T-helper 2 cell (primary cell): ENCODE measurements at regions not wholly inside any gene's neighbourhood (a gene's known extent, or its start where the extent isn't known, plus 50 kb on each side); places are given as distances from the start of the nearest gene placed in this dataset.
"Not testable (repeated sequence)": the region's sequence is repeated elsewhere in the genome, so short reads cannot be mapped to it uniquely, and the experiment has no call there.

Experiments used
- DNase-seq, 5 experiments: peaks; one replicate each; pipeline versions ENCODE4 v3.0.0 to v3.0.0-alpha.2; 2012 to 2022

DNA sequence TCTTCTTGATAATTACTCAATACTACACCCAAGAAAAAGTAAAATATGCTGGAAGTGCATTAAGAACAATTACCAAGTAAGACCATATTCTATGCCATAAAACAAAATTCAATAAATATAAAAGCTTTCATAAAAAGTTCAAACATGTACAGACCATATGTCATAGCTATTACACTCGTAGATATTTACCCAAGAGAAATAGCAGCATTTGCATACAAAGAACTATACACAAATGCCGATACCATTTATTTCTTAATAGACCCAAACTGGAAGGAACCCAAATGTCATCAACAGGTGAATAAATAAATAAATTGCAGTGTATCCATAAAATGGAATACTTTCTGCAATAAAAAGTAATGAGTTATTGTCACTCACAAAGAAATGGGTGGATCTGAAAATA lies 78.3 kb upstream of the SLC16A7 start:
- DNase-seq, result no peak

DNA sequence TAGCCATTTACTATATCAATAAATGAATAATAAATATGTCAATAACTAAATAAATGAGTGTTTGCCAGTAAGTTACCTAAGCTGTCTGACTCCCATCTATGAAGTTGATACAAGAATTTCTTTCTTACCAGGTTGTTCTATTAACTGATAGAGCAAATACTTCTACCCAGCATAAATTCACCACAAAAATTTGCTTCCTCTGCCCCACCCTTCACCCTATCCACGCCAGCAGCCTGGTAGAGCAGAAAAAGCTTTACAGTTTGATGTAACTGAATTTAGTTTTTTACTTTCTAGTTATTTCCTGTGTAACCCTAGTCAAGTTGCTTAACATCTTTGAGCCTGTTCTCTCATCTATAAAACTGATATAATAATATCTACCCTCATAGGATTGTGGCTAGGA lies 94.9 kb upstream of the SLC16A7 start:
- peak in 1 of 5 experiments; percentile 8 for DNase-seq

DNA sequence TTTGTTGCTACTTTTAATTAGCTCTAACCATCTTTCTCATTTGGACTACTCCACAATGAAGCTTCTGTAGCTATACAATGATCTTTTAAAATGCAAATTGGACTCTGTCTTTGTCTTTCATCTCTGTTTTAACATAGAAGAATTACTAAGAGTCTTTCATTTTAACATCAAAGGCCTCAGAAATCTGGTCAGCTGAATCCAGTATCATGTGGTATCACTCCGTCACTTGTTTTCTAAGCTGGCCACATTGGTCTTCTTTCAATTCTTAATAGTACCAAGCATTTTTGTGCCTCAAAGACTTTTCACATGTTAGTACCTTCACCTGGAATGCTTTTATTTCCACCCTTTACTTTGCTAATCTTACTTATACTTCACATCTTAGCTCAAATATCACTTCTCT lies 95.5 kb upstream of the SLC16A7 start:
- no peak for DNase-seq

DNA sequence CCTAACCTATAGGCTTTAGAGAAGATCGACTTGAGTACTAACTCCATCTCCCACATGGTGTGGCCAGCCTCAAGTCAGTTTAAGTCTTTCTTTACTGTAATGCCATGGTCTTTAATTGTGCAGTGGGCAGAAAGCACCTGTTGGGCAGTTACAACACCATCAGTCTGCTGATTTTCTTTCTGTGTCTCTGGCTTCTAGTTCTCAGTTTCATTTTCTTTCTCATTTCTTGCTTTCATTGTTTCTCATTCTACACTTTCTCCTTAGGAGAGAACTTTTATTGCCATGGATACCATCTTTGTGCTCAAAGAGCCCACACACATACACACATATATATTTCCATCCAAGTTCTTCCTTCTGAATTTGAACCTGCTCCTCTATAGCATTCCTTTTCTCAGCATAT lies 96.1 kb upstream of the SLC16A7 start:
- DNase-seq, result peak in 1 of 5 experiments; percentile 4

- no peak for DNase-seq
Observed at GRCh38 chr12:59494617-59495016, 101.2 kb upstream of the SLC16A7 start.

GRCh38 chr12:59491877-59492276 lies 104.0 kb upstream of the SLC16A7 start:
- DNase-seq, result no peak

DNA sequence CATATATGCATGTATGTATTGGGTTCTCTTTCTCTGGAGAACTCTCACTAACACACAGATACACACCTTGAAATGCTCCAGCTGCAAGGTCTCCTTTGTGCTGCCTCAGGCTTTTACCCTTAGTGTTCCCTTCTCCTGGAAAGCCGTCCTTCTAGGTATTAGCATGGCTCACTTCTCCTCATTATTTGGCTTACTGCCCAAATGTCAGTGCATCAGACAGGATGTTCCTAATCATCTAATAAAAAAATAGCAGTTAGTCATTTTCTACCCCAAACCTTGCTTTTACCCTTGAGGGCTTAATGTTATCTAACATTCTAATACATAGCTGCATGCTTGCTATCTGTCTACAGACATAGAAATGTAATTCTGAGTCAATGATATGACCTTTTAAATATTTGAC lies 109.0 kb upstream of the SLC16A7 start:
- DNase-seq, result no peak

DNA sequence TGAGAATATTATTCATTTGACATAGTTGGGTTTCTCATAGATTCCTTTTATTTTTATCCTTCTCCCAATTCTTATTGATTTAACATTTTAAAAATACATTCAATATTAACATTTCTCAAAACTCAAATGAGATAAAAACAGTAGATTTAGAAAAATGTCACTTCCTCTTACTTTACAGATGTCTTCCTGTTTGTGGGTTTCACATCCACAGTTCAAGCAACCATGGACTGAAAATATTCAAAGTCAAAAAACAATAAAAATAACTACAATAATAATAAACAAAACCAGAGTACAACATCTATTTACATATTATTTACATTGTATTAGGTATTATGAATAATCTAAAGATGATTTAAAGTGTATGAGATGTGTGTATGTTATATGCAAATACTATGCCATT lies 111.3 kb upstream of the SLC16A7 start:
- DNase-seq, result peak in 1 of 5 experiments; percentile 1

DNA sequence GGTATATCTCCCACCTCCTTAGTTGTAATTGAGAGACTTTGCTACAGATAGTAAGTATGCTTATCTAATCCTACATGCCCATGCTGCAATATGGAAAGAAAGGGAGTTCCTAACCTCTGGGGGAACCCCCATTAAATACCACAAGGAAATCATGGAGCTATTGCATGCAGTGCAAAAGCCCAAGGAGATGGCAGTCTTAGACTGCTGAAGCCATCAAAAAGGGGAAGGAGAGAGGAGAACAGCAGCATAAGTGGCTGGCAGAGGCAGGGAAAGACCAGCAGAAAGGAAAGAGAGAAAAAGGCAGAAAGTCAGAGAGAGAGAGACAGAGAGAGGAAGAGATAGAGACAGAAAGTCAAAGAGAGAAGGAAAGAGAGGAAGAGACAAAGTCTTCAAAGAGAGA lies 121.6 kb upstream of the SLC16A7 start:
- not testable (repeated sequence) for DNase-seq

DNA sequence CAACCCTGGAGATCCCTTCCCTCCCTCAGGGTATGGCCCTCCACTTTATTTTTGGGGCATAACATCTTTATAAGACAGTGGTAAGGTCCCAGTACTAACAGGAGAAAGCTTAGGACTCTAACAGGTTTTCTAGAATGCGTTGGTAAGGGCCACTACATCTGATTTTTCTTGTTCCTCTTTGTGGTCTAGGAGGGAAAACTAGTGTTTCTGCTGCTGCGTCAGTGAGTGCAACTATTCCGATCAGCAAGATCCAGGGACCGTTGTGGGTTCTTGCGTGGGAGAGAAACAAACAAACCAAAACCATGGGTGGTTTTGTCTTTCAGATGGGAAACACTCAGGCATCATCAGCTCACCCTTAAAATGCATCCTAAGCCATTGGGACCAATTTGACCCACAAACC lies 123.6 kb upstream of the SLC16A7 start:
- DNase-seq, result no peak

GRCh38 chr12:59459966-59460660 lies 135.7 kb upstream of the SLC16A7 start:
- no peak for DNase-seq

GRCh38 chr12:59453475-59453874 lies 142.4 kb upstream of the SLC16A7 start:
- no peak for DNase-seq

GRCh38 chr12:59452746-59453145 lies 143.1 kb upstream of the SLC16A7 start:
- DNase-seq, result no peak

DNA sequence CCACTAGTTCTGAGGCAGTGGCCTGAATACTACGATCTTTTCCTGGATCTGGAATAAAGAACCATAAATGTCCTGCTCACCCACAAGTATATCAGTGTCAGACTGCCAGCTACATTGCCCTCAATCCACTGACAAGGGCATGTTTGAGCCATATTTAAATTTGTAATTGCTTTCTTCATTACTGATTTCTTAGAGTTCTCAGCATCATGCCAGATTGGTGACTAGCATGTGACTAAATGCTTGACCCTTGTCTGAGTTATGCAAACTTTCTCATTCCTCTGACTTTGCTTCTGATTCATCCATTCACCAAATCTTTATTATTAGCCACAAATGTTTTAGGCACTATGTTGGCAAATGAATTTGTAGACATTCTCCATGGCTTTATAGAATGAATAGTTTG lies 143.6 kb upstream of the SLC16A7 start:
- no peak for DNase-seq

GRCh38 chr12:59446116-59446515 lies 149.7 kb upstream of the SLC16A7 start:
- DNase-seq, result no peak

DNA sequence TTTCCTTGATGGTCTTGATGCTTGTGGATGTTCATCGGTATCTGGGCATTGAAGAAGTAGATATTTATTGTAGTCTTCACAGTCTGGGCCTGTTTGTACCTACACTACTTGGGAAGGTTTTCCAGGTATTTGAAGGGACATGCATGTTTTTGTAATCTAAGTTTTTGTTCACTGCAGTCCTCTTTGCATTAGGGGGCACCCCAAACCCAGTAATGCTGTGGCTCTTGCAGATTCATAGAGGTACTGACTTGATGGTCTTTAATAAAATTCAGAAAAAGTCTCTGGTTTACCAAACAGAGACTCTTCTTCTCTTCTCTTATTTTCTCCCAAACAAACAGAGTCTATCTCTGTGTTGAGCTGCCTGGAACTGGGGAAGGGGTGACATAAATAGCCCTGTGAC lies 150.9 kb upstream of the SLC16A7 start:
- peak in 1 of 5 experiments; percentile 24 for DNase-seq

GRCh38 chr12:59432057-59432456 lies 163.8 kb upstream of the SLC16A7 start:
- no peak for DNase-seq

GRCh38 chr12:59431266-59431665 lies 164.6 kb upstream of the SLC16A7 start:
- DNase-seq, result peak in 1 of 5 experiments; percentile 13

- no peak for DNase-seq
Observed at GRCh38 chr12:59429766-59430165, 166.1 kb upstream of the SLC16A7 start.

DNA sequence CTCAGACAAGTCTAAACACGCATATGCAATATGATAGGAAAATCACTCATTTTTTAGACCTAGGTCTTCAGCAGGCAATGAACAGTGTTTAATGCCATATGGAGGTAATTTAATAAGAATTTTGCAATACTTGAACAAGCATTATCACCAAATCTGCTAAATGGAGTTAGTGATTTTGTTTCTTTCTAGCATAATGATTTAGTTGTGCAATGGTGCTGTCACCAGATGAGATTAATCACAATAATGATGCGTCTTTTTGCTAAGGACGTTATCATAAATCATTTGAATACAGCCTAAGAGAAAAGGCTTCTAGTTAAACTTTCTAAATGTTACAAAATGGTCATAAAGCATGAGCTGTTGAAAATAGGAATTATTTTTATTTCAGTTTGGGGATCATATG lies 170.0 kb upstream of the SLC16A7 start:
- DNase-seq, result no peak

DNA sequence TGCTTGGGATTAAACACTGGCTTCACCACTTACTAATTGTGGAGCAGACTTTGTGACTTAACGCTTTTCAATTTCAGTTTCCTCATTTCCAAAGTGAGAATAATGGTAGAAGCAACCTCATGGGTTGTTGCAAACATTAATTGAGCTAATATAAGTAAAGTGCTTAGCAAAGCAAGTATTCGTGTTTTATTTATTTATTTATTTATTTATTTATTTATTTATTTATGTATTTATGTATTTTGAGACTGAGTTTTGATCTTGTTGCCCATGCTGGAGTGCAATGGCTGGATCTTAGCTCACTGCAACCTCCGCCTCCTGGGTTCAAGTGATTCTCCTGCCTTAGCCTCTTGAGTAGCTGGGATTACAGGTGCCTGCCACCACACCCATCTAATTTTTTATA lies 171.2 kb upstream of the SLC16A7 start:
- not testable (repeated sequence) for DNase-seq

GRCh38 chr12:59414051-59414450 lies 181.8 kb upstream of the SLC16A7 start:
- no peak for DNase-seq

- DNase-seq, result no peak
Observed at GRCh38 chr12:59408431-59408830, 187.4 kb upstream of the SLC16A7 start.

- DNase-seq, result no peak
Observed at GRCh38 chr12:59407799-59408198, 188.0 kb upstream of the SLC16A7 start.

DNA sequence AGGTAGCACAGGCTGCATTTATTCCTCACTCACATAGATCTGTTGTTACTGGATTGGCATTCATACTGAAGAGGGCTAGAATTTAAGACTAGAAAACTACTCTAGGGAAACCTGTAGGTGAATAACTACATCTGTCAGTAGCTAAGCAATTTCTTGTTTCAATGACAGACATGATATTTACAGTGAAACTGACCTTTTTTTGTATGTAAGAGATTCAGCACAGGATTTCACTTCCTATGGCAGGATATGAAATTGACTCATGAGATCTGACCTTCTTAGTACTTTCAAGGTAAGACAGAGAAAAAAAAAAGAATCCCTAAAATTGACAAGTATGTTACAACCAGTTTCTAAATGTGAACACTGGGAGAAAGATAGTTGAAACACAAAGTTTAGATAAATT lies 189.8 kb upstream of the SLC16A7 start:
- no peak for DNase-seq
